ENCODE measurements at regions not wholly inside any gene's neighbourhood (a gene's known extent, or its start where the extent isn't known, plus 50 kb on each side); places are given as distances from the start of the nearest gene placed in this dataset.

GRCh38 chr16:85462714-85463611 is 150.2 kb upstream of the GSE1 start:
- no TSS peak for BruUV-seq (replicated peaks)
- Histone ChIP-seq H3K4me3 (no peak overlapping the region), H3K27ac (no peak overlapping the region), H3K4me2 (no peak overlapping the region), H3K9me2 (ENCODE audit: insufficient read depth) (no peaks in the 10 kb centered on the region), H2AFZ (no peak overlapping the region), H3K79me2 (ENCODE audit: low read depth) (no peaks in the 10 kb centered on the region), H3K4me1 (replicated peaks; ENCODE audit: insufficient read depth) (peaks cover 16% of the 10 kb centered on the region), H3F3A (ENCODE audit: insufficient read depth, low read depth) (peaks cover 6% of the 10 kb centered on the region; the same call in 1 of the 2 replicates), H3K36me3 (ENCODE audit: low read depth) (no peaks in the 10 kb centered on the region), H3K9me3 (ENCODE audit: insufficient read depth, low read depth) (no peaks in the 10 kb centered on the region), H4K20me1 (ENCODE audit: insufficient read depth) (no peaks in the 10 kb centered on the region), H3K27me3 (ENCODE audit: insufficient read depth, low read depth) (peaks cover 5% of the 10 kb centered on the region; the same call in 1 of the 2 replicates)
- no peak for TF ChIP-seq EZH2 (IDR thresholded peaks at IDR 0.05; ENCODE audit: low read depth)
- TF ChIP-seq, protein P1, sequence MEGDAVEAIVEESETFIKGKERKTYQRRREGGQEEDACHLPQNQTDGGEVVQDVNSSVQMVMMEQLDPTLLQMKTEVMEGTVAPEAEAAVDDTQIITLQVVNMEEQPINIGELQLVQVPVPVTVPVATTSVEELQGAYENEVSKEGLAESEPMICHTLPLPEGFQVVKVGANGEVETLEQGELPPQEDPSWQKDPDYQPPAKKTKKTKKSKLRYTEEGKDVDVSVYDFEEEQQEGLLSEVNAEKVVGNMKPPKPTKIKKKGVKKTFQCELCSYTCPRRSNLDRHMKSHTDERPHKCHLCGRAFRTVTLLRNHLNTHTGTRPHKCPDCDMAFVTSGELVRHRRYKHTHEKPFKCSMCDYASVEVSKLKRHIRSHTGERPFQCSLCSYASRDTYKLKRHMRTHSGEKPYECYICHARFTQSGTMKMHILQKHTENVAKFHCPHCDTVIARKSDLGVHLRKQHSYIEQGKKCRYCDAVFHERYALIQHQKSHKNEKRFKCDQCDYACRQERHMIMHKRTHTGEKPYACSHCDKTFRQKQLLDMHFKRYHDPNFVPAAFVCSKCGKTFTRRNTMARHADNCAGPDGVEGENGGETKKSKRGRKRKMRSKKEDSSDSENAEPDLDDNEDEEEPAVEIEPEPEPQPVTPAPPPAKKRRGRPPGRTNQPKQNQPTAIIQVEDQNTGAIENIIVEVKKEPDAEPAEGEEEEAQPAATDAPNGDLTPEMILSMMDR (conservative IDR thresholded peaks at IDR 0.05): no peak
- POLR2A ChIA-PET (ENCODE audit: unreplicated experiment): no interaction called here
- DNase-seq: no peak
- intact Hi-C loops (cut with micrococcal nuclease; ENCODE audit: unreplicated experiment): no loop called here
- CTCF ChIA-PET: no interaction called here

DNA sequence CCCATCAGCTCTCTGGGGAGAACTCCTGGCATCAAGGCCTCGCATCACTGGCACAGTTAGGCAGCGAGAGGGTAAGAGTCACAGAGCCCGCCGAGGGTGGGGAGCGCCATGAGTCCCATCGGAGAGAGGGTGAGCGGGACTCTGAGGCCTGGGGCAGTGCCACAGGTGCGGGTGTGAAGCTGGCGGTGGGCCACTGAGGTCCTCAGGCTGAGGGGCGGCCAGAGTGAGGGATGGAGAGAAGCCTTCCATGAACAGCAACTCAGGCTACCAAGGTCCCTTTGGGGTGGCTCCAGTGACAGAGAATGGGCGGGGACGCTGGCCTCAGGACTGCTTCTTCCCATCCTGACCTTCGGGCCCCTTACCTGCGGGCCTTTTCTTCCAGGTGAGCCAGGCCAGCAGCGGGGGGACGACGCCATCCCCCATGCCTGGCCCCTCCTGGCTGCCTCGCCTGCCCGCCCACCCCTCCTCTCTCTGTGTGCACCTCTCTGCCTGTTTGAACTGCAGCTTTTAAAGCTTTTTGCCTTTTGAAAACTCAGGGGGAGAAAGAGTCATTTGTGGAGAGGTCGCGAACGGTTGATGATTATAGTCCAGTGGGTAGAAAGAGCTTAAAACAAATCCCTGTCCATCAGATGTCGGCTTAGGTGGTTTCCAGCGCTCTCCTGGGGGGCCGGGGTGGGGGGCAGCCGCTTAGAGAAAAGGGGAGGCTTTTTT is 149.3 kb upstream of the GSE1 start:
- TF ChIP-seq, protein P1 (conservative IDR thresholded peaks at IDR 0.05): no peak
- no peak for TF ChIP-seq EZH2 (IDR thresholded peaks at IDR 0.05; ENCODE audit: low read depth)
- peaks cover 16% of the 10 kb centered on the region for H3K4me1 ChIP-seq (replicated peaks; ENCODE audit: insufficient read depth)
- peaks cover 6% of the 10 kb centered on the region; the same call in 1 of the 2 replicates for H3F3A ChIP-seq (ENCODE audit: insufficient read depth, low read depth)
- BruUV-seq (replicated peaks): no TSS peak
- H3K4me2 ChIP-seq: no peak overlapping the region
- H4K20me1 ChIP-seq (ENCODE audit: insufficient read depth): no peaks in the 10 kb centered on the region
- no peak overlapping the region for H2AFZ ChIP-seq
- H3K27ac ChIP-seq: no peak overlapping the region
- H3K4me3 ChIP-seq: no peak overlapping the region
- no peaks in the 10 kb centered on the region for H3K9me3 ChIP-seq (ENCODE audit: insufficient read depth, low read depth)
- CTCF ChIA-PET: no interaction called here
- H3K36me3 ChIP-seq (ENCODE audit: low read depth): no peaks in the 10 kb centered on the region
- H3K9me2 ChIP-seq (ENCODE audit: insufficient read depth): no peaks in the 10 kb centered on the region
- no peaks in the 10 kb centered on the region for H3K79me2 ChIP-seq (ENCODE audit: low read depth)
- H3K27me3 ChIP-seq (ENCODE audit: insufficient read depth, low read depth): peaks cover 5% of the 10 kb centered on the region; the same call in 1 of the 2 replicates
- intact Hi-C loops (cut with micrococcal nuclease; ENCODE audit: unreplicated experiment): no loop called here
- POLR2A ChIA-PET (ENCODE audit: unreplicated experiment): no interaction called here
- DNase-seq: no peak

- Histone ChIP-seq H3K27ac (no peak overlapping the region), H3K27me3 (ENCODE audit: insufficient read depth, low read depth) (peaks cover 5% of the 10 kb centered on the region; the same call in 1 of the 2 replicates), H3K9me3 (ENCODE audit: insufficient read depth, low read depth) (no peaks in the 10 kb centered on the region), H4K20me1 (ENCODE audit: insufficient read depth) (no peaks in the 10 kb centered on the region), H3K4me3 (no peak overlapping the region), H3K79me2 (ENCODE audit: low read depth) (no peaks in the 10 kb centered on the region), H3K4me2 (no peak overlapping the region), H3K36me3 (ENCODE audit: low read depth) (no peaks in the 10 kb centered on the region), H3F3A (ENCODE audit: insufficient read depth, low read depth) (peaks cover 6% of the 10 kb centered on the region; the same call in 1 of the 2 replicates), H3K4me1 (replicated peaks; ENCODE audit: insufficient read depth) (peaks cover 16% of the 10 kb centered on the region), H2AFZ (no peak overlapping the region), H3K9me2 (ENCODE audit: insufficient read depth) (no peaks in the 10 kb centered on the region)
- ChIA-PET CTCF (no interaction called here), POLR2A (ENCODE audit: unreplicated experiment) (no interaction called here)
- BruUV-seq (replicated peaks): no TSS peak
- no peak for DNase-seq
- no peak for TF ChIP-seq EZH2 (IDR thresholded peaks at IDR 0.05; ENCODE audit: low read depth)
- TF ChIP-seq, protein P1 (conservative IDR thresholded peaks at IDR 0.05): no peak
- intact Hi-C loops (cut with micrococcal nuclease; ENCODE audit: unreplicated experiment): no loop called here
These were observed 148.5 kb upstream of the GSE1 start for GRCh38 chr16:85464383-85465305.

Measured in PC-9 (cell line).